IMR-90 (cell line): ENCODE measurements at regions not wholly inside any gene's neighbourhood (a gene's known extent, or its start where the extent isn't known, plus 50 kb on each side); places are given as distances from the start of the nearest gene placed in this dataset.

Experiments
- ATAC-seq: fragments of 200-7000 bp; cut with Tn5 transposase; 2 replicates; pipeline ENCODE4 v1.9.1; 2020; ENCODE audit warnings: low read depth, mild to moderate bottlenecking, moderate library complexity
- BruUV-seq: library from RNA; stranded (reverse); fragments of 400-500 nt; replicated peaks from 2 replicates; lab custom pipeline; 2021; lab: Mats Ljungman, UMichigan
- CTCF ChIA-PET: fragments of 300-600 bp; formaldehyde crosslinking; extraction: SDS; loops from one replicate; lab custom pipeline; 2021; ENCODE audit warnings: antibody characterized with exemption; lab: Yijun Ruan, JAX
- POLR2A ChIA-PET: fragments of 300-600 bp; sonication (Branson Sonifier 250); formaldehyde crosslinking; loops from one replicate; lab custom pipeline; 2022; ENCODE audit warnings: antibody characterized with exemption; ENCODE audit not compliant: unreplicated experiment; lab: Charles Lee
- DNase-seq: peaks from one replicate; pipeline ENCODE4 v3.0.0; 2013
- H2AFZ ChIP-seq: replicated peaks from 2 replicates; pipeline ENCODE3; 2013; ENCODE audit warnings: low read length, mild to moderate bottlenecking; ENCODE audit not compliant: poor library complexity
- H2AK5ac ChIP-seq: 2 replicates; pipeline ENCODE4 v1.6.1; 2013; ENCODE audit warnings: low read depth, low read length, inconsistent platforms
- H2AK9ac ChIP-seq: replicated peaks from 2 replicates; pipeline ENCODE3; 2013; ENCODE audit warnings: mild to moderate bottlenecking, low read depth, low read length, moderate library complexity; ENCODE audit not compliant: poor library complexity
- H2BK120ac ChIP-seq: 2 replicates; pipeline ENCODE4 v1.6.1; 2013; ENCODE audit warnings: low read depth, low read length, inconsistent platforms
- H2BK15ac ChIP-seq: 3 replicates; pipeline ENCODE4 v1.6.1; 2013; ENCODE audit warnings: low read depth, low read length, inconsistent platforms
- H2BK20ac ChIP-seq: 2 replicates; pipeline ENCODE4 v1.6.1; 2013; ENCODE audit warnings: low read depth, mild to moderate bottlenecking, inconsistent platforms, low read length, moderate library complexity
- H2BK5ac ChIP-seq: 2 replicates; pipeline ENCODE4 v1.6.1; 2013; ENCODE audit warnings: mild to moderate bottlenecking, low read depth, low read length, inconsistent platforms; ENCODE audit not compliant: poor library complexity, severe bottlenecking
- H3K14ac ChIP-seq: replicated peaks from 2 replicates; pipeline ENCODE4 v1.6.1; 2013; ENCODE audit warnings: low read depth, low read length, inconsistent platforms
- H3K18ac ChIP-seq: 2 replicates; pipeline ENCODE4 v1.6.1; 2013; ENCODE audit warnings: low read depth, low read length, control low read depth
- H3K23ac ChIP-seq: 2 replicates; pipeline ENCODE4 v1.6.1; 2013; ENCODE audit warnings: low read depth, low read length, inconsistent platforms
- H3K27ac ChIP-seq: 2 replicates; pipeline ENCODE4 v1.5.1; 2013; ENCODE audit warnings: mild to moderate bottlenecking, control low read depth, low read length; ENCODE audit not compliant: insufficient read depth
- H3K27me3 ChIP-seq: 2 replicates; pipeline ENCODE4 v1.6.1; 2013; ENCODE audit warnings: low read length; ENCODE audit not compliant: control insufficient read depth, insufficient read depth
- H3K36me3 ChIP-seq: 2 replicates; pipeline ENCODE4 v1.6.1; 2013; ENCODE audit warnings: low read length, mixed read lengths; ENCODE audit not compliant: control insufficient read depth, insufficient read depth
- H3K4ac ChIP-seq: 2 replicates; pipeline ENCODE4 v1.6.1; 2013; ENCODE audit warnings: low read depth, low read length, inconsistent platforms
- H3K4me1 ChIP-seq: 2 replicates; pipeline ENCODE4 v1.6.1; 2013; ENCODE audit warnings: low read length, mixed read lengths; ENCODE audit not compliant: control insufficient read depth, insufficient read depth
- H3K4me2 ChIP-seq: 2 replicates; pipeline ENCODE4 v1.6.1; 2013; ENCODE audit warnings: low read depth, mild to moderate bottlenecking, control low read depth, low read length, moderate library complexity
- H3K4me3 ChIP-seq: 2 replicates; pipeline ENCODE4 v1.5.1; 2013; ENCODE audit warnings: low read depth, mild to moderate bottlenecking, control low read depth, low read length, moderate library complexity; ENCODE audit not compliant: insufficient read depth
- H3K56ac ChIP-seq: 2 replicates; pipeline ENCODE4 v1.6.1; 2013; ENCODE audit warnings: low read length, inconsistent platforms; ENCODE audit not compliant: insufficient read depth; ENCODE audit errors: extremely low read depth
- H3K79me1 ChIP-seq, 2 experiments: 2 replicates each; pipeline ENCODE4 v1.6.1; 2013; ENCODE audit warnings: low read length in 2 of 2, inconsistent platforms in 1 of 2, low read depth in 1 of 2
- H3K9ac ChIP-seq: 2 replicates; pipeline ENCODE4 v1.6.1; 2013; ENCODE audit warnings: low read depth, low read length, control low read depth
- H3K9me1 ChIP-seq: 2 replicates; pipeline ENCODE4 v1.6.1; 2013; ENCODE audit warnings: low read length, inconsistent platforms; ENCODE audit not compliant: insufficient read depth
- H3K9me3 ChIP-seq: 2 replicates; pipeline ENCODE4 v1.6.1; 2013; ENCODE audit warnings: low read length; ENCODE audit not compliant: control insufficient read depth, insufficient read depth
- H4K20me1 ChIP-seq: 2 replicates; pipeline ENCODE4 v1.6.1; 2013; ENCODE audit warnings: low read length, inconsistent platforms; ENCODE audit not compliant: insufficient read depth
- H4K5ac ChIP-seq: 2 replicates; pipeline ENCODE4 v1.6.1; 2013; ENCODE audit warnings: mild to moderate bottlenecking, low read depth, low read length, control low read depth
- H4K8ac ChIP-seq, 2 experiments: 2 replicates each; pipeline ENCODE4 v1.6.1; 2013; ENCODE audit warnings: low read depth in 2 of 2, low read length in 2 of 2, control low read depth in 1 of 2, inconsistent platforms in 1 of 2
- H4K91ac ChIP-seq: 2 replicates; pipeline ENCODE4 v1.6.1; 2013; ENCODE audit warnings: low read depth, low read length, inconsistent platforms; ENCODE audit not compliant: insufficient read depth
- BHLHE40 ChIP-seq: fragments of 150-350 bp; IDR thresholded peaks from 2 replicates; pipeline ENCODE4 v1.6.1; 2016; ENCODE audit warnings: mild to moderate bottlenecking, low read depth, low read length
- CEBPB ChIP-seq: IDR thresholded peaks from 2 replicates; pipeline ENCODE4 v1.6.1; 2012; ENCODE audit warnings: low read depth, low read length, improper control_type of control experiment
- CTCF ChIP-seq: conservative IDR thresholded peaks from 2 replicates; pipeline ENCODE4 v1.5.1; 2012; ENCODE audit warnings: mild to moderate bottlenecking, low read depth, low read length, improper control_type of control experiment
- ELK1 ChIP-seq: fragments of 150-350 bp; IDR thresholded peaks from 2 replicates; pipeline ENCODE4 v1.6.1; 2016; ENCODE audit warnings: low read depth, mild to moderate bottlenecking, low read length, moderate library complexity, borderline replicate concordance
- FOS ChIP-seq: fragments of 150-350 bp; IDR thresholded peaks from 2 replicates; pipeline ENCODE4 v1.6.1; 2016; ENCODE audit warnings: low read depth, low read length
- MAFK ChIP-seq: IDR thresholded peaks from 2 replicates; pipeline ENCODE4 v1.6.1; 2012; ENCODE audit warnings: low read depth, low read length, improper control_type of control experiment
- MAZ ChIP-seq: IDR thresholded peaks from 2 replicates; pipeline ENCODE4 v1.6.1; 2012; ENCODE audit warnings: low read depth, mild to moderate bottlenecking, low read length, improper control_type of control experiment, moderate library complexity, borderline replicate concordance
- POLR2A ChIP-seq: IDR thresholded peaks from 2 replicates; pipeline ENCODE4 v1.6.1; 2012; ENCODE audit warnings: mild to moderate bottlenecking, low read depth, low read length
- RAD21 ChIP-seq: IDR thresholded peaks from 2 replicates; pipeline ENCODE4 v1.6.1; 2012; ENCODE audit warnings: low read length, improper control_type of control experiment
- RCOR1 ChIP-seq: IDR thresholded peaks from 2 replicates; pipeline ENCODE4 v1.6.1; 2012; ENCODE audit warnings: mild to moderate bottlenecking, low read length, improper control_type of control experiment; ENCODE audit not compliant: insufficient replicate concordance
- SMC3 ChIP-seq: fragments of 150-350 bp; IDR thresholded peaks from 2 replicates; pipeline ENCODE4 v1.6.1; 2016; ENCODE audit warnings: low read depth, mild to moderate bottlenecking, antibody characterized with exemption, low read length, moderate library complexity
- USF2 ChIP-seq: fragments of 150-350 bp; IDR thresholded peaks from 2 replicates; pipeline ENCODE4 v1.6.1; 2017; ENCODE audit warnings: mild to moderate bottlenecking, antibody characterized with exemption, low read length, low read depth
- WGBS, 2 experiments: methylation state at CpG; one replicate each; pipeline versions ENCODE4 v1.1.5 to v1.1.7; 2013; ENCODE audit warnings: missing lambda C conversion rate in 2 of 2; ENCODE audit not compliant: insufficient read length in 1 of 2; ENCODE audit errors: extremely low coverage in 2 of 2; 5-methylcytosine and 5-hydroxymethylcytosine counted together
- dilution Hi-C: fragments of 300-500 bp; cut with HindIII; formaldehyde crosslinking; loops from one replicate; pipeline ENCODE4 v1.14.3; 2018; ENCODE audit warnings: low sequenced_read_pairs; ENCODE audit not compliant: unreplicated experiment
- in situ Hi-C: fragments of 300-500 bp; cut with MboI; formaldehyde crosslinking; loops from 3 replicates; pipeline ENCODE4 v1.14.3; 2019; ENCODE audit warnings: low sequenced_read_pairs, inconsistent platforms, mixed read lengths
- intact Hi-C: fragments of 100-400 bp; cut with micrococcal nuclease; formaldehyde crosslinking; loops from 2 replicates; pipeline ENCODE4 v1.10.0; 2022

- no peak overlapping the region for H2BK5ac ChIP-seq
- in situ Hi-C loops (no loop called here), dilution Hi-C loops (no loop called here), intact Hi-C loops (no loop called here)
- DNase-seq (no peak), ATAC-seq (no peak)
- H3K14ac ChIP-seq: no peak overlapping the region
- no peak overlapping the region for H4K91ac ChIP-seq
- no peak overlapping the region for H4K5ac ChIP-seq
- H3K23ac ChIP-seq: no peak overlapping the region
- H4K20me1 ChIP-seq: no peaks in the 10 kb centered on the region
- H3K4me3 ChIP-seq: no peak overlapping the region
- H2AFZ ChIP-seq: no peak overlapping the region
- H4K8ac ChIP-seq: no peak overlapping the region
- no peaks in the 10 kb centered on the region for H3K4me1 ChIP-seq
- TF ChIP-seq CTCF (no peak), FOS (no peak), CEBPB (no peak), RAD21 (no peak), MAFK (no peak), MAZ (no peak), ELK1 (no peak), RCOR1 (no peak), BHLHE40 (no peak), USF2 (no peak), SMC3 (no peak), POLR2A (no peak)
- H3K9me1 ChIP-seq: no peaks in the 10 kb centered on the region
- no peaks in the 10 kb centered on the region for H3K79me1 ChIP-seq
- no CpG with 5 or more reads among the region's 8 CpGs for WGBS, 2 experiments
- no peaks in the 10 kb centered on the region for H3K27me3 ChIP-seq
- no peak overlapping the region for H3K4ac ChIP-seq
- H2BK120ac ChIP-seq: no peak overlapping the region
- no peak overlapping the region for H2BK20ac ChIP-seq
- H3K4me2 ChIP-seq: no peak overlapping the region
- H2BK15ac ChIP-seq: no peak overlapping the region
- POLR2A ChIA-PET: no interaction called here
- no peak overlapping the region for H3K56ac ChIP-seq
- H3K18ac ChIP-seq: no peak overlapping the region
- no peaks in the 10 kb centered on the region for H3K9me3 ChIP-seq
- CTCF ChIA-PET: no interaction called here
- no peaks in the 10 kb centered on the region for H3K36me3 ChIP-seq
- H2AK5ac ChIP-seq: no peak overlapping the region
- no peak overlapping the region for H3K27ac ChIP-seq
- BruUV-seq: no TSS peak
- H3K9ac ChIP-seq: no peak overlapping the region
- no peak overlapping the region for H2AK9ac ChIP-seq
Measured at GRCh38 chr4:159538556-159538955, 435.7 kb downstream of the RAPGEF2 start.
